GM23338 (cell line): ENCODE measurements at regions not wholly inside any gene's neighbourhood (a gene's known extent, or its start where the extent isn't known, plus 50 kb on each side); places are given as distances from the start of the nearest gene placed in this dataset.

Experiments
- ATAC-seq: fragments of 200-7000 bp; cut with Tn5 transposase; 3 replicates; pipeline ENCODE4 v1.9.1; 2020
- DNase-seq: peaks from one replicate; pipeline ENCODE4 v3.0.0-alpha.2; 2015; ENCODE audit warnings: low spot score
- H2AFZ ChIP-seq: fragments of 200-600 bp; sonication (generic); 2 replicates; pipeline ENCODE4 v1.8.0; 2016; ENCODE audit warnings: antibody characterized with exemption, mild to moderate bottlenecking, moderate library complexity
- H3F3A ChIP-seq: fragments of 200-600 bp; sonication (generic); replicated peaks from 2 replicates; pipeline ENCODE4 v1.8.0; 2017; ENCODE audit warnings: antibody characterized with exemption, mixed run types, low read depth
- H3K27ac ChIP-seq: fragments of 200-600 bp; sonication (generic); 2 replicates; pipeline ENCODE4 v1.6.1; 2016; ENCODE audit warnings: low read depth
- H3K27me3 ChIP-seq: fragments of 200-600 bp; sonication (generic); 2 replicates; pipeline ENCODE4 v1.8.0; 2016; ENCODE audit warnings: mild to moderate bottlenecking, mixed run types, moderate library complexity; ENCODE audit not compliant: insufficient read depth
- H3K36me3 ChIP-seq: fragments of 200-600 bp; sonication (generic); 2 replicates; pipeline ENCODE4 v1.8.0; 2016; ENCODE audit warnings: mild to moderate bottlenecking; ENCODE audit not compliant: insufficient read depth
- H3K4me1 ChIP-seq: fragments of 200-600 bp; sonication (generic); 2 replicates; pipeline ENCODE4 v1.8.0; 2016; ENCODE audit warnings: mild to moderate bottlenecking, moderate library complexity; ENCODE audit not compliant: insufficient read depth
- H3K4me2 ChIP-seq: fragments of 200-600 bp; sonication (generic); 2 replicates; pipeline ENCODE4 v1.7.1; 2017; ENCODE audit warnings: mixed run types
- H3K4me3 ChIP-seq: fragments of 200-600 bp; sonication (generic); 2 replicates; pipeline ENCODE4 v1.6.1; 2016; ENCODE audit warnings: mixed run types
- H3K79me2 ChIP-seq: fragments of 200-600 bp; sonication (generic); replicated peaks from 2 replicates; pipeline ENCODE4 v1.8.0; 2017; ENCODE audit warnings: mild to moderate bottlenecking; ENCODE audit not compliant: insufficient read depth
- H3K9me2 ChIP-seq: fragments of 200-600 bp; sonication (generic); 2 replicates; pipeline ENCODE4 v1.8.0; 2017; ENCODE audit not compliant: insufficient read depth
- H4K20me1 ChIP-seq: fragments of 200-600 bp; sonication (generic); replicated peaks from 2 replicates; pipeline ENCODE4 v1.8.0; 2017; ENCODE audit warnings: mild to moderate bottlenecking; ENCODE audit not compliant: insufficient read depth
- H3K27ac Mint-ChIP-seq: 2 replicates; pipeline ENCODE4 v1.8.0; 2020; ENCODE audit warnings: inconsistent platforms, mild to moderate bottlenecking, moderate library complexity, mixed read lengths
- H3K27me3 Mint-ChIP-seq: 3 replicates; pipeline ENCODE4 v1.8.0; 2022; ENCODE audit warnings: low read depth, mild to moderate bottlenecking, moderate library complexity, mixed read lengths, inconsistent platforms; ENCODE audit not compliant: insufficient read depth, poor library complexity
- H3K36me3 Mint-ChIP-seq: 3 replicates; pipeline ENCODE4 v1.8.0; 2021; ENCODE audit warnings: low read depth, mild to moderate bottlenecking, inconsistent platforms, moderate library complexity, mixed read lengths
- H3K4me1 Mint-ChIP-seq: 3 replicates; pipeline ENCODE4 v1.8.0; 2020; ENCODE audit warnings: mild to moderate bottlenecking, inconsistent platforms, mixed read lengths
- H3K4me3 Mint-ChIP-seq: 3 replicates; pipeline ENCODE4 v1.8.0; 2021; ENCODE audit warnings: moderate library complexity, mild to moderate bottlenecking, inconsistent platforms, mixed read lengths
- H3K9me3 Mint-ChIP-seq: 3 replicates; pipeline ENCODE4 v1.8.0; 2020; ENCODE audit warnings: moderate library complexity, mild to moderate bottlenecking, inconsistent platforms, mixed read lengths
- EZH2phosphoT487 ChIP-seq: fragments of 200-600 bp; sonication (generic); IDR thresholded peaks from one replicate; pipeline ENCODE4 v1.8.1; 2018; ENCODE audit warnings: antibody characterized with exemption; ENCODE audit not compliant: unreplicated experiment
- JUNB ChIP-seq: IDR thresholded peaks from one replicate; pipeline ENCODE4 v1.6.1; 2016; ENCODE audit warnings: antibody characterized with exemption; ENCODE audit not compliant: unreplicated experiment
- NANOG ChIP-seq: IDR thresholded peaks from 2 replicates; pipeline ENCODE4 v1.6.1; 2016; ENCODE audit warnings: antibody characterized with exemption, borderline replicate concordance
- POLR2AphosphoS5 ChIP-seq: IDR thresholded peaks from 2 replicates; pipeline ENCODE4 v1.6.1; 2016; ENCODE audit warnings: antibody characterized with exemption, low read depth
- STAT1 ChIP-seq: IDR thresholded peaks from one replicate; pipeline ENCODE4 v1.6.1; 2016; ENCODE audit warnings: antibody characterized with exemption; ENCODE audit not compliant: unreplicated experiment
- ZNF114 ChIP-seq: fragments of 250-450 bp; sonication (Bioruptor Pico); IDR thresholded peaks from 2 replicates; pipeline ENCODE4 v1.5.0; 2020; ENCODE audit warnings: mild to moderate bottlenecking, moderate library complexity
- ZNF331 ChIP-seq: fragments of 250-450 bp; sonication (Bioruptor Pico); IDR thresholded peaks from 2 replicates; pipeline ENCODE4 v1.5.0; 2020; ENCODE audit warnings: low read depth, mild to moderate bottlenecking, moderate library complexity
- TF ChIP-seq, protein P1 (sequence below): IDR thresholded peaks from 2 replicates; pipeline ENCODE4 v1.6.1; 2016; ENCODE audit warnings: antibody characterized with exemption
- TF ChIP-seq, protein P2 (sequence below): IDR thresholded peaks from one replicate; pipeline ENCODE4 v1.6.1; 2018; ENCODE audit warnings: antibody characterized with exemption; ENCODE audit not compliant: unreplicated experiment
- TF ChIP-seq, protein P3 (sequence below): fragments of 250-450 bp; sonication (Bioruptor Pico); IDR thresholded peaks from 2 replicates; pipeline ENCODE4 v1.5.0; 2020; ENCODE audit warnings: mild to moderate bottlenecking, moderate library complexity

DNA sequence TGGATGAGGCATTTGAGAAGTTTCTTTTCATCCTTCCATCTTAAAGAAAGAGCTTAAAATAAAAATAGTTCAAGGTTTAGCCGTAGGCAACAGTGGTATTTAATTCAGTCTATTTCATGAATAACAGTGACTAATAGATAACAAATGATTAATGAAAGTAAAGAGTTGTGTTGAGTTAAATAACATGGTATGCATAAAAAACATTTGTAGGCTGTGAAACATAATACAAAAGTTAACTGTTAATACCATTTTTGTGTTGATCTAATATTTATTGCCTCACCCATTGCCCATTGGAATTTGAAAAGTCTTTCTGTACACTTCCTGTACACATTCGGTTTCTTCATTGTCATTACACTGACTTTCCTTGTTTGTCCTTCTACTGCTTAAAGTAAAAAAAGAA is 108.6 kb upstream of the PDE3A start:
- no peaks in the 10 kb centered on the region for H3K36me3 ChIP-seq
- H3K9me2 ChIP-seq, result peaks cover 3% of the 10 kb centered on the region; the same call in 1 of the 2 replicates
- no peak overlapping the region for H3K4me3 ChIP-seq
- ATAC-seq (no peak), DNase-seq (no peak)
- no peak for TF ChIP-seq NANOG
- TF ChIP-seq EZH2phosphoT487, result no peak
- TF ChIP-seq, protein P1, sequence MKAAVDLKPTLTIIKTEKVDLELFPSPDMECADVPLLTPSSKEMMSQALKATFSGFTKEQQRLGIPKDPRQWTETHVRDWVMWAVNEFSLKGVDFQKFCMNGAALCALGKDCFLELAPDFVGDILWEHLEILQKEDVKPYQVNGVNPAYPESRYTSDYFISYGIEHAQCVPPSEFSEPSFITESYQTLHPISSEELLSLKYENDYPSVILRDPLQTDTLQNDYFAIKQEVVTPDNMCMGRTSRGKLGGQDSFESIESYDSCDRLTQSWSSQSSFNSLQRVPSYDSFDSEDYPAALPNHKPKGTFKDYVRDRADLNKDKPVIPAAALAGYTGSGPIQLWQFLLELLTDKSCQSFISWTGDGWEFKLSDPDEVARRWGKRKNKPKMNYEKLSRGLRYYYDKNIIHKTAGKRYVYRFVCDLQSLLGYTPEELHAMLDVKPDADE, result no peak
- TF ChIP-seq ZNF114 (CRISPR knock-in tag), result no peak
- TF ChIP-seq STAT1, result no peak
- TF ChIP-seq, protein P2, sequence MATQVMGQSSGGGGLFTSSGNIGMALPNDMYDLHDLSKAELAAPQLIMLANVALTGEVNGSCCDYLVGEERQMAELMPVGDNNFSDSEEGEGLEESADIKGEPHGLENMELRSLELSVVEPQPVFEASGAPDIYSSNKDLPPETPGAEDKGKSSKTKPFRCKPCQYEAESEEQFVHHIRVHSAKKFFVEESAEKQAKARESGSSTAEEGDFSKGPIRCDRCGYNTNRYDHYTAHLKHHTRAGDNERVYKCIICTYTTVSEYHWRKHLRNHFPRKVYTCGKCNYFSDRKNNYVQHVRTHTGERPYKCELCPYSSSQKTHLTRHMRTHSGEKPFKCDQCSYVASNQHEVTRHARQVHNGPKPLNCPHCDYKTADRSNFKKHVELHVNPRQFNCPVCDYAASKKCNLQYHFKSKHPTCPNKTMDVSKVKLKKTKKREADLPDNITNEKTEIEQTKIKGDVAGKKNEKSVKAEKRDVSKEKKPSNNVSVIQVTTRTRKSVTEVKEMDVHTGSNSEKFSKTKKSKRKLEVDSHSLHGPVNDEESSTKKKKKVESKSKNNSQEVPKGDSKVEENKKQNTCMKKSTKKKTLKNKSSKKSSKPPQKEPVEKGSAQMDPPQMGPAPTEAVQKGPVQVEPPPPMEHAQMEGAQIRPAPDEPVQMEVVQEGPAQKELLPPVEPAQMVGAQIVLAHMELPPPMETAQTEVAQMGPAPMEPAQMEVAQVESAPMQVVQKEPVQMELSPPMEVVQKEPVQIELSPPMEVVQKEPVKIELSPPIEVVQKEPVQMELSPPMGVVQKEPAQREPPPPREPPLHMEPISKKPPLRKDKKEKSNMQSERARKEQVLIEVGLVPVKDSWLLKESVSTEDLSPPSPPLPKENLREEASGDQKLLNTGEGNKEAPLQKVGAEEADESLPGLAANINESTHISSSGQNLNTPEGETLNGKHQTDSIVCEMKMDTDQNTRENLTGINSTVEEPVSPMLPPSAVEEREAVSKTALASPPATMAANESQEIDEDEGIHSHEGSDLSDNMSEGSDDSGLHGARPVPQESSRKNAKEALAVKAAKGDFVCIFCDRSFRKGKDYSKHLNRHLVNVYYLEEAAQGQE, result no peak
- TF ChIP-seq POLR2AphosphoS5, result no peak
- TF ChIP-seq ZNF331, result no peak
- TF ChIP-seq JUNB, result no peak
- H4K20me1 ChIP-seq, result no peaks in the 10 kb centered on the region
- H3K27ac Mint-ChIP-seq, result no peak overlapping the region
- H2AFZ ChIP-seq, result no peak overlapping the region
- peaks cover 19% of the 10 kb centered on the region for H3K4me1 Mint-ChIP-seq
- peaks cover 13% of the 10 kb centered on the region for H3K4me1 ChIP-seq
- H3K27me3 ChIP-seq, result no peaks in the 10 kb centered on the region
- H3K9me3 Mint-ChIP-seq, result no peaks in the 10 kb centered on the region
- no peak overlapping the region for H3K4me3 Mint-ChIP-seq
- H3K79me2 ChIP-seq, result no peaks in the 10 kb centered on the region
- H3K27me3 Mint-ChIP-seq, result peaks cover 3% of the 10 kb centered on the region
- no peak overlapping the region for H3K4me2 ChIP-seq
- no peaks in the 10 kb centered on the region for H3K36me3 Mint-ChIP-seq
- H3K27ac ChIP-seq, result no peak overlapping the region
- H3F3A ChIP-seq, result no peaks in the 10 kb centered on the region

DNA sequence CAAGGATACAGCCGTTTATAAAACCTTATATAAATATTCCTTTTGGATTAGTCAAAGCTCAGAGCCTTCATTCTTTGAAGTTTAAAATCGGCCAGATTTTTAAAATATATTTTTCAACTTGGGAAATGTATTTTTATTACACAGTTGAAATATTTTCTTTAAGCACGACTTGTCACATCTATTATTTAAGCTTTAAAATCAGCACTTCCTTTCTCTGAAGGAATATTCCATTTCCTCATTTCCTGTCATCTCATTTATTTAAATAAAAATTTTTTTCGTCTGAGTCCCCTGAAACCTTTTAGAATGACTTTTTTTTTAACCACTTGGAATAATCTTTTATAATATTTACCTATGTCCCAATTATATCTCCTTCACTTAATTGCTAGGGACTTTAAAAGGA is 107.5 kb upstream of the PDE3A start:
- no peak for ATAC-seq
- H3K27me3 Mint-ChIP-seq, result peaks cover 4% of the 10 kb centered on the region
- Histone ChIP-seq H4K20me1 (no peaks in the 10 kb centered on the region), H3K27me3 (no peaks in the 10 kb centered on the region), H2AFZ (no peak overlapping the region), H3K4me1 (peaks cover 22% of the 10 kb centered on the region), H3K4me3 (no peak overlapping the region), H3K4me2 (no peak overlapping the region), H3K27ac (no peak overlapping the region), H3K79me2 (no peaks in the 10 kb centered on the region), H3K9me2 (no peaks in the 10 kb centered on the region), H3K36me3 (no peaks in the 10 kb centered on the region), H3F3A (no peaks in the 10 kb centered on the region)
- no peak overlapping the region for H3K4me3 Mint-ChIP-seq
- H3K4me1 Mint-ChIP-seq, result peaks cover 27% of the 10 kb centered on the region
- no peaks in the 10 kb centered on the region for H3K36me3 Mint-ChIP-seq
- no peak for DNase-seq
- no peak overlapping the region for H3K27ac Mint-ChIP-seq
- no peaks in the 10 kb centered on the region; the same call in 2 of the 3 replicates for H3K9me3 Mint-ChIP-seq
- TF ChIP-seq, protein P3, sequence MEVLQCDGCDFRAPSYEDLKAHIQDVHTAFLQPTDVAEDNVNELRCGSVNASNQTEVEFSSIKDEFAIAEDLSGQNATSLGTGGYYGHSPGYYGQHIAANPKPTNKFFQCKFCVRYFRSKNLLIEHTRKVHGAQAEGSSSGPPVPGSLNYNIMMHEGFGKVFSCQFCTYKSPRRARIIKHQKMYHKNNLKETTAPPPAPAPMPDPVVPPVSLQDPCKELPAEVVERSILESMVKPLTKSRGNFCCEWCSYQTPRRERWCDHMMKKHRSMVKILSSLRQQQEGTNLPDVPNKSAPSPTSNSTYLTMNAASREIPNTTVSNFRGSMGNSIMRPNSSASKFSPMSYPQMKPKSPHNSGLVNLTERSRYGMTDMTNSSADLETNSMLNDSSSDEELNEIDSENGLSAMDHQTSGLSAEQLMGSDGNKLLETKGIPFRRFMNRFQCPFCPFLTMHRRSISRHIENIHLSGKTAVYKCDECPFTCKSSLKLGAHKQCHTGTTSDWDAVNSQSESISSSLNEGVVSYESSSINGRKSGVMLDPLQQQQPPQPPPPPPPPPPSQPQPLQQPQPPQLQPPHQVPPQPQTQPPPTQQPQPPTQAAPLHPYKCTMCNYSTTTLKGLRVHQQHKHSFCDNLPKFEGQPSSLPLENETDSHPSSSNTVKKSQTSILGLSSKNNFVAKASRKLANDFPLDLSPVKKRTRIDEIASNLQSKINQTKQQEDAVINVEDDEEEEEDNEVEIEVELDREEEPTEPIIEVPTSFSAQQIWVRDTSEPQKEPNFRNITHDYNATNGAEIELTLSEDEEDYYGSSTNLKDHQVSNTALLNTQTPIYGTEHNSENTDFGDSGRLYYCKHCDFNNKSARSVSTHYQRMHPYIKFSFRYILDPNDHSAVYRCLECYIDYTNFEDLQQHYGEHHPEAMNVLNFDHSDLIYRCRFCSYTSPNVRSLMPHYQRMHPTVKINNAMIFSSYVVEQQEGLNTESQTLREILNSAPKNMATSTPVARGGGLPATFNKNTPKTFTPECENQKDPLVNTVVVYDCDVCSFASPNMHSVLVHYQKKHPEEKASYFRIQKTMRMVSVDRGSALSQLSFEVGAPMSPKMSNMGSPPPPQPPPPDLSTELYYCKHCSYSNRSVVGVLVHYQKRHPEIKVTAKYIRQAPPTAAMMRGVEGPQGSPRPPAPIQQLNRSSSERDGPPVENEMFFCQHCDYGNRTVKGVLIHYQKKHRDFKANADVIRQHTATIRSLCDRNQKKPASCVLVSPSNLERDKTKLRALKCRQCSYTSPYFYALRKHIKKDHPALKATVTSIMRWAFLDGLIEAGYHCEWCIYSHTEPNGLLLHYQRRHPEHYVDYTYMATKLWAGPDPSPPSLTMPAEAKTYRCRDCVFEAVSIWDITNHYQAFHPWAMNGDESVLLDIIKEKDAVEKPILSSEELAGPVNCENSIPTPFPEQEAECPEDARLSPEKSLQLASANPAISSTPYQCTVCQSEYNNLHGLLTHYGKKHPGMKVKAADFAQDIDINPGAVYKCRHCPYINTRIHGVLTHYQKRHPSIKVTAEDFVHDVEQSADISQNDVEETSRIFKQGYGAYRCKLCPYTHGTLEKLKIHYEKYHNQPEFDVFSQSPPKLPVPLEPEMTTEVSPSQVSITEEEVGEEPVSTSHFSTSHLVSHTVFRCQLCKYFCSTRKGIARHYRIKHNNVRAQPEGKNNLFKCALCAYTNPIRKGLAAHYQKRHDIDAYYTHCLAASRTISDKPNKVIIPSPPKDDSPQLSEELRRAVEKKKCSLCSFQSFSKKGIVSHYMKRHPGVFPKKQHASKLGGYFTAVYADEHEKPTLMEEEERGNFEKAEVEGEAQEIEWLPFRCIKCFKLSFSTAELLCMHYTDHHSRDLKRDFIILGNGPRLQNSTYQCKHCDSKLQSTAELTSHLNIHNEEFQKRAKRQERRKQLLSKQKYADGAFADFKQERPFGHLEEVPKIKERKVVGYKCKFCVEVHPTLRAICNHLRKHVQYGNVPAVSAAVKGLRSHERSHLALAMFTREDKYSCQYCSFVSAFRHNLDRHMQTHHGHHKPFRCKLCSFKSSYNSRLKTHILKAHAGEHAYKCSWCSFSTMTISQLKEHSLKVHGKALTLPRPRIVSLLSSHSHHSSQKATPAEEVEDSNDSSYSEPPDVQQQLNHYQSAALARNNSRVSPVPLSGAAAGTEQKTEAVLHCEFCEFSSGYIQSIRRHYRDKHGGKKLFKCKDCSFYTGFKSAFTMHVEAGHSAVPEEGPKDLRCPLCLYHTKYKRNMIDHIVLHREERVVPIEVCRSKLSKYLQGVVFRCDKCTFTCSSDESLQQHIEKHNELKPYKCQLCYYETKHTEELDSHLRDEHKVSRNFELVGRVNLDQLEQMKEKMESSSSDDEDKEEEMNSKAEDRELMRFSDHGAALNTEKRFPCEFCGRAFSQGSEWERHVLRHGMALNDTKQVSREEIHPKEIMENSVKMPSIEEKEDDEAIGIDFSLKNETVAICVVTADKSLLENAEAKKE, result no peak
